Urinary bladder (tissue), 3 donors: ENCODE measurements at regions not wholly inside any gene's neighbourhood (a gene's known extent, or its start where the extent isn't known, plus 50 kb on each side); places are given as distances from the start of the nearest gene placed in this dataset.

Experiments used
- DNase-seq: peaks from one replicate; pipeline ENCODE4 v3.0.0-alpha.2; 2015; ENCODE audit errors: extremely low spot score
- H3K27ac ChIP-seq: one replicate; pipeline ENCODE4 v1.5.1; 2013; ENCODE audit warnings: low read depth, mild to moderate bottlenecking, moderate library complexity
- H3K36me3 ChIP-seq: one replicate; pipeline ENCODE4 v1.6.1; 2013; ENCODE audit warnings: mild to moderate bottlenecking, moderate library complexity; ENCODE audit not compliant: insufficient read depth
- H3K4me1 ChIP-seq: one replicate; pipeline ENCODE4 v1.6.1; 2013; ENCODE audit warnings: mild to moderate bottlenecking, moderate library complexity; ENCODE audit not compliant: insufficient read depth
- H3K4me3 ChIP-seq: one replicate; pipeline ENCODE4 v1.5.1; 2013; ENCODE audit warnings: low read depth, low read length
- WGBS: extraction: QIAGEN DNeasy Blood & Tissue Kit; methylation state at CpG from one replicate; pipeline ENCODE4 v1.1.7; 2013; 5-methylcytosine and 5-hydroxymethylcytosine counted together
- donor health status: healthy with polysubstance abuse.
- donor health status: healthy.

DNA sequence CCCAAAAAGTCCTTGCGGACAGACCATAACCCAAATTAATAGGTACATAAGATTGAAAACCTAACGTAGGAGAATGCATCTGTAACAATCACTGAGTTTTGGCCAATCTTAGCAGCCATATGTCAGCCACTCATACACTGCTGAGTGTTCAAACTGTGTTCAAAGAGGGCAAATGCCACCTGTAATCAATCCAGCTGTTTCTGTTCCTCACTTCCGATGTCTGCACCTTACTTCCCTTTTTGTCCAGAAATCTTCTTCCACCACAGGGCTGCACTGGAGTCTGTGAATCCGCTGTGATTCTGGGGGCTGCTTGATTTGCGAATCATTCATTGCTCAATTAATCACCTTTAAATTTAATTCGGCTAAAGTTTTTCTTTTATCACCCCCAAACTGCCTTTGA, 263.9 kb downstream of the ICE1 start:
- Histone ChIP-seq H3K36me3 (no peaks in the 10 kb centered on the region), H3K4me1 (no peaks in the 10 kb centered on the region), H3K4me3 (no peak overlapping the region), H3K27ac (no peak overlapping the region)
- no peak for DNase-seq
- 88% methylated on average over 6 of the region's 6 CpGs for WGBS

DNA sequence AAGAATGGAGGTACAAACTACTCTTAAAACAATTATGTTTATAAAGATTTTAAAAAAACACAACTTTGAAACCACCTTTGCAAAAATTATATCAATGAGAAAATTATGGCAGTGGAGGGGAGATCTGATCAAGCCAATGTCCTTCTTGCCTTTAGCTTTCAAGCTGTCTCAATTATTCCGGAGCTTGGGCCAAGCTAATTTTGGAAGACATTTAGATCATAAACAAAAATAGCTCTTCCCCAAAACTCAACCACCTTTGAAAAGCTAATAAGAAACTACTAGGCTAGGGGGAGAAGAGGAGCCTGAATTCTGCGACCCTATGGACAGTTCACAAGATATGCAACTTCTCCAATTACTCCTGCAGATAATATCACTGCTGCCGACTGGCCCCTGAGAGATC, 263.3 kb downstream of the ICE1 start:
- DNase-seq, result no peak
- no peaks in the 10 kb centered on the region for H3K4me1 ChIP-seq
- no peak overlapping the region for H3K27ac ChIP-seq
- 83% methylated on average over 3 of the region's 3 CpGs for WGBS
- no peaks in the 10 kb centered on the region for H3K36me3 ChIP-seq
- no peak overlapping the region for H3K4me3 ChIP-seq

GRCh38 chr5:5683174-5683573, 260.7 kb downstream of the ICE1 start:
- no peak for DNase-seq
- Histone ChIP-seq H3K36me3 (no peaks in the 10 kb centered on the region), H3K27ac (no peak overlapping the region), H3K4me1 (no peaks in the 10 kb centered on the region), H3K4me3 (no peak overlapping the region)
- WGBS, result 97% methylated on average over 2 of the region's 2 CpGs

DNA sequence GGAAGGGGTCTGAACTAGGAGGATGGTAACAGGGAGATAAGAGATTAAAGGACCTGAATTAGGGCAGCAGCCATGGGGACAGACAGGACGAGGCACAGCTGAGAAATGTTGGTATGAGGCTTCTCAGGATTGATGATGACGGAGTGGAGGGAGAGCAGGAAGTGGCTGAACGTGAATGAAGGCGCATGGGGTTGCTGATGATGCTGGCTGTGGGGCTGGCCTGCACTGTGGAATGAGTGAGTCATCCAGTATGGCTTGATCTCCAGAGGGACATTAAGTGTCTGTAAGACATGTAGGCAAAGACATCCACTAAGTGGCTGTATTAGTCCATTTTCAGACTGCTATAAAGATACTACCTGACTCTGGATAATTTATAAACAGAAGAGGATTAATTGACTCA, 256.4 kb downstream of the ICE1 start:
- Histone ChIP-seq H3K4me3 (no peak overlapping the region), H3K36me3 (no peaks in the 10 kb centered on the region), H3K4me1 (no peaks in the 10 kb centered on the region), H3K27ac (no peak overlapping the region)
- no peak for DNase-seq
- 58% methylated on average over 4 of the region's 4 CpGs for WGBS

DNA sequence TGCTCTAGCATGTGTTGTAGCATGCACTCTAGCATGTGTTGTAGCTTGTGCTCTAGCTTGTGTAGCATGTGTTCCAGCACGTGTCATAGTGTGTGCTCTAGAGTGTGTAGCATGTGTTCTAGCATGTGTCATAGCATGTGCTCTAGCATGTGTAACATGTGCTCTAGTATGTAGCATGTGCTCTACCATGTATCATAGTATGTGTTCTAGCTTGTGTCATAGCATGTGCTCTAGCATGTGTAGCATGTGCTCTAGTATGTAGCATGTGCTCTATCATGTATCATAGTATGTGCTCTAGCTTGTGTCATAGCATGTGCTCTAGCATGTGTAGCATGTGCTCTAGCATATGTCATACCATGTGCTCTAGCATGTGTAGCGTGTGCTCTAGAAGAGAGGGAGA, 255.3 kb downstream of the ICE1 start:
- H3K36me3 ChIP-seq, result no peaks in the 10 kb centered on the region
- H3K4me1 ChIP-seq, result no peaks in the 10 kb centered on the region
- no peak for DNase-seq
- WGBS, result 86% methylated on average over 2 of the region's 2 CpGs
- no peak overlapping the region for H3K4me3 ChIP-seq
- H3K27ac ChIP-seq, result no peak overlapping the region

- no peak overlapping the region for H3K4me3 ChIP-seq
- H3K36me3 ChIP-seq, result no peaks in the 10 kb centered on the region
- DNase-seq, result no peak
- H3K27ac ChIP-seq, result no peak overlapping the region
- WGBS, result 81% methylated on average over 3 of the region's 3 CpGs
- H3K4me1 ChIP-seq, result no peaks in the 10 kb centered on the region
Measured at GRCh38 chr5:5676218-5676617, 253.7 kb downstream of the ICE1 start.

GRCh38 chr5:5675511-5675910, 253.0 kb downstream of the ICE1 start:
- Histone ChIP-seq H3K27ac (no peak overlapping the region), H3K4me3 (no peak overlapping the region), H3K36me3 (no peaks in the 10 kb centered on the region), H3K4me1 (no peaks in the 10 kb centered on the region)
- 78% methylated on average over 1 of the region's 1 CpG for WGBS
- DNase-seq, result no peak

GRCh38 chr5:5671823-5672222, 249.3 kb downstream of the ICE1 start:
- DNase-seq, result no peak

DNA sequence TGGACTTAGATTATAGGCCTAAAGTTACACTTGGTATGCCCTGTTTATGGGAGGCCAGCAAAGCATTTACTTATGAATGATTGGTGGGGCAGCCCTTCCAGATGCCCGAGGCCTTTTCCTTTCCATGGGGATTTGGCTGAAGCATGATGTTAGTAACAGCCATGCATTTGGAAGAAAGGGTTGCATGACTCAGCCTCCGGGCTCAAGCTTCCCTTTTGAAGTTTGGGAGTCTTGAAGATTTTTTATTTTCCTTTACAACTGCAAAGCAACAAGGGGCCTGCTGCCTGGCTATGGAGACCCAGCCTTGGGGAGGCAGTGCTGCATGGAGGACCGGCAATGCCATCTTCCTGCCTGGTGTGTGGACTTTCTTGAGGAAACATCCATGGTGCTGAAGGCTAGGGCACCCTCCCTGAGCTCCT, 244.7 kb downstream of the ICE1 start:
- no peaks in the 10 kb centered on the region for H3K36me3 ChIP-seq
- no peaks in the 10 kb centered on the region for H3K4me1 ChIP-seq
- WGBS, result 75% methylated on average over 3 of the region's 3 CpGs
- no peak overlapping the region for H3K4me3 ChIP-seq
- H3K27ac ChIP-seq, result no peak overlapping the region
- no peak for DNase-seq

More at GRCh38 chr5:5671823-5672222, 249.3 kb downstream of the ICE1 start:
- no peaks in the 10 kb centered on the region for H3K36me3 ChIP-seq
- no peak overlapping the region for H3K4me3 ChIP-seq
- no peak overlapping the region for H3K27ac ChIP-seq
- H3K4me1 ChIP-seq, result no peaks in the 10 kb centered on the region
- 46% methylated on average over 1 of the region's 1 CpG for WGBS

DNA sequence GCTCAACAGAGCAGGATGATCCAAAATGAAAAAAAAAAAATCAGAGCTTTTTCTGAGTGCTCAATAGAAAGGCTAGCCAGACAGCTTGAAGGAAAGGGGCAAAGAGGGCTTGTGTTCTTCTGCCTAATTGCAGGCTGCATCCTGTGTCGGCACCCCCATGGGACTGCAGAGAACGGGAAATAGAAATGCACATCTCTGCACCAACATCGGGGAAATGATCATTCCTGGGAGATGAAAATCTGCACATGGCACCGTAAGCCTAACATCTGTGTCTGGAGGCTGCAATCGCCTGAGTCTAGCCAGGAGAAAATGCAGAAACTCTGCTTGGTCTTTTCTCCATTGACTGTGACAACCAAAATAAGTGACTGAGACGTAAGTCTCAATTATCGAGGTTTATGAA, 243.9 kb downstream of the ICE1 start:
- 79% methylated on average over 7 of the region's 7 CpGs for WGBS
- no peaks in the 10 kb centered on the region for H3K36me3 ChIP-seq
- no peak overlapping the region for H3K4me3 ChIP-seq
- no peak overlapping the region for H3K27ac ChIP-seq
- DNase-seq, result no peak
- no peaks in the 10 kb centered on the region for H3K4me1 ChIP-seq

DNA sequence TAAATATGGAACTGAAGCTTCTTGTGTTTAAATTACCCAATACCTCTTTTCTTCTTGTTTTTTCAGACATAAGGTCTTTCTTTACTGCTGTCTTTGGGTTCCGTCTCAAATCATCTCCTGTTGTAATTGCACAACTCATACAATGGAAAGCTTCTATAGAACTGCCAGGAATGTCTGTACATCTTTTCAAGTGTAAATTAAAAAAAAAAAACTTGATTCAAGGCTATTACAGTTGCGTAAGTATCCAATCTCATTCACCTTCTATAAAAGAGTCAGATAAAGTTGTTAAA, 243.5 kb downstream of the ICE1 start:
- H3K27ac ChIP-seq, result no peak overlapping the region
- no peak for DNase-seq
- H3K36me3 ChIP-seq, result no peaks in the 10 kb centered on the region
- WGBS, result 89% methylated on average over 2 of the region's 2 CpGs
- no peak overlapping the region for H3K4me3 ChIP-seq
- H3K4me1 ChIP-seq, result no peaks in the 10 kb centered on the region

DNA sequence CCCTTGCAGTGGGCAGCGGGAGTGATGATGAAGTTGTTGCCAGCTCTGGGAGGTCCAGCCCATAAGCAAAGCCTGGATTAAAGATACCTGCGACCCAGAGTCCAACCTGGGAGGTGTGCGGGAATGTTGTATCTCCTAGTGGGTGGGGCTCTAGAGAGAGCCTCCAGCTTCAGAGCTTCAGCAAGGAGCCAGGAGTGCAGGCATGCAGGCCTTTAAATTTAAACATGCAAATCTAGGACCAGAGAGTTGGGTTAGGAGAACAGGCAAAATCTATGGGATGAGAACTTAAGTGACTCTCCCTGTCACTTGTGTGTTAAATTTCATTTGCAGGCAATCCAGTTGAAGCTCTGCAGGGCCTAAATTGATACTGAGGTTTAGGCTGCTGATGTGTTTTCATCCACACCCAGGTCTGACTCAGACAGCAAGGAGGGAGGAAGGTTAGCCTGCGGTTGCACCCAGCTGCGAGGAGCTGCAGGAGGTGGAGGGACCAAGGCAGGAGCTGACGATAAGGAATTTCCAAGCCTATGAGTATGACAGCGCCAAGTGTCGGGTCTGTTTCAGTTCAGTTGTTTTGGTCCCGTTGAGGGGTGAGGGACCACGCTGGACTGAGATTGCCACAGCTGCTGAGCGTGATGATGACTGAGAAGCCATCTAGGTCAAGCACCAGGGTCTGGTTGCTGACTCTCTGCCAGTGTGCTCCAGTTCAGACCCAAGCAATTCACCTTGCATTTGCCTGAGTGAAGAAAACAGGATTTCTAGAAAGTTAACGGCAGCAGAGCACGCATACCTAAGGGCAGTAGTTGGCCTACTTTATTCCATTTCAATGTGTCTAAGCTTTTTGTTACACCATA, 243.0 kb downstream of the ICE1 start:
- no peak overlapping the region for H3K4me3 ChIP-seq
- no peaks in the 10 kb centered on the region for H3K4me1 ChIP-seq
- no peak for DNase-seq
- H3K27ac ChIP-seq, result no peak overlapping the region
- WGBS, result 89% methylated on average over 13 of the region's 13 CpGs
- H3K36me3 ChIP-seq, result no peaks in the 10 kb centered on the region

DNA sequence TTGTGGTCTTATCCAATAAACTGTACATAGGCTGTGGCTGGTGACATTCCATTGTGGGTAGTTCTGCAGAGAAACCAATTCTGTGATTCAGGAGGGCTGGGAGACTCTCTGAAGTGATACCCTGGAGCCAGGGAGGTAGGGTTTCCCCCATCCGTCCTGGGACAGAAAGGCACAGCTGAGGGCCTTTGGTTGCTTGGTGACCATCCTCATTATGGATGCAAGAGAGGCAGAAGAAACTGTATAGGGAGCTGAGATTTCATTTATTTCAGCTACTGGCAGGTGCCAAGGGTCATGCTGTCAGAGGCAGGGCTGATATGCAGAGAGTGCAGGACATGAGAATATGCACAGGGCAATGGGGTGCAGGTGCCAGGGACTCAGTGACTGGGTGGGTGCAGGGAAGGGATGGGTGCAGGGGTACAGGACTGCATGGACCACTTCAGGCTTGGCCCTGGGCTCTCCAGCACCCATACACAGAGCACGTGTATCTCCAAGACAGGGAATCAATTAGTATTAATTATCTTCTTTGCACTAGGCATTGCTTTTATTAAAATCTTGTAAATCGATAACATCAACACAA, 236.5 kb downstream of the ICE1 start:
- 73% methylated on average over 3 of the region's 3 CpGs for WGBS
- H3K4me1 ChIP-seq, result no peaks in the 10 kb centered on the region
- no peaks in the 10 kb centered on the region for H3K36me3 ChIP-seq
- no peak overlapping the region for H3K27ac ChIP-seq
- no peak overlapping the region for H3K4me3 ChIP-seq
- DNase-seq, result no peak

DNA sequence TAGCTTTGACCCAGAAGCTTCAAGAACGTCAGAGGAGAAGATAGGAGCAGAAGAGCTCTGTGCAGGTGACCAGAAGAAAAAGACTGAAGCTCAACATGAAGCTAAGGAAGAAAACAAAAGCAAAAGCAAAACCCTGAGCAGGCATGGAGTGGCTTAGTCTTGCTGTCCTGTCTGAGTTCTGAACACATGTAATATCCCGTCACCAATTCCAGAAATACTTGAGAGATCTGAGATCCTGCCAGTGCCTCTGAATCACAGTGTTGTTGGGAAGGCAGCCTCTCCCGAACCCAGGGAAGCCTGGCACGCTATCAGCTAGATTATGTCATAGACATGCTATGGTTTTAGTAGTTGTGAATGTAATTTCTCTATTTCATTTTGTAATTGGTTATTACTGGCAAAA, 235.7 kb downstream of the ICE1 start:
- H3K27ac ChIP-seq, result no peak overlapping the region
- 31% methylated on average over 4 of the region's 4 CpGs for WGBS

More for the DNA sequence above, 235.7 kb downstream of the ICE1 start:
- no peak overlapping the region for H3K4me3 ChIP-seq
- DNase-seq, result no peak
- H3K36me3 ChIP-seq, result no peaks in the 10 kb centered on the region
- no peaks in the 10 kb centered on the region for H3K4me1 ChIP-seq
